LNCaP clone FGC (cell line): ENCODE measurements at regions not wholly inside any gene's neighbourhood (a gene's known extent, or its start where the extent isn't known, plus 50 kb on each side); places are given as distances from the start of the nearest gene placed in this dataset.

Experiments used
- DNase-seq: peaks from one replicate; pipeline ENCODE4 v3.0.0-alpha.2; 2011; ENCODE audit warnings: low read depth
- H3K4me3 ChIP-seq: 2 replicates; pipeline ENCODE4 v1.5.1; 2011; ENCODE audit warnings: mild to moderate bottlenecking, low read depth, low read length, control low read depth
- TF ChIP-seq, protein P1 (sequence below): IDR thresholded peaks from 2 replicates; pipeline ENCODE4 v1.5.1; 2012; ENCODE audit warnings: mild to moderate bottlenecking; ENCODE audit not compliant: control insufficient read depth, insufficient read depth; ENCODE audit errors: extremely low read depth

GRCh38 chr6:105769197-105769596, 316.9 kb upstream of the PRDM1 start:
- TF ChIP-seq, protein P1, sequence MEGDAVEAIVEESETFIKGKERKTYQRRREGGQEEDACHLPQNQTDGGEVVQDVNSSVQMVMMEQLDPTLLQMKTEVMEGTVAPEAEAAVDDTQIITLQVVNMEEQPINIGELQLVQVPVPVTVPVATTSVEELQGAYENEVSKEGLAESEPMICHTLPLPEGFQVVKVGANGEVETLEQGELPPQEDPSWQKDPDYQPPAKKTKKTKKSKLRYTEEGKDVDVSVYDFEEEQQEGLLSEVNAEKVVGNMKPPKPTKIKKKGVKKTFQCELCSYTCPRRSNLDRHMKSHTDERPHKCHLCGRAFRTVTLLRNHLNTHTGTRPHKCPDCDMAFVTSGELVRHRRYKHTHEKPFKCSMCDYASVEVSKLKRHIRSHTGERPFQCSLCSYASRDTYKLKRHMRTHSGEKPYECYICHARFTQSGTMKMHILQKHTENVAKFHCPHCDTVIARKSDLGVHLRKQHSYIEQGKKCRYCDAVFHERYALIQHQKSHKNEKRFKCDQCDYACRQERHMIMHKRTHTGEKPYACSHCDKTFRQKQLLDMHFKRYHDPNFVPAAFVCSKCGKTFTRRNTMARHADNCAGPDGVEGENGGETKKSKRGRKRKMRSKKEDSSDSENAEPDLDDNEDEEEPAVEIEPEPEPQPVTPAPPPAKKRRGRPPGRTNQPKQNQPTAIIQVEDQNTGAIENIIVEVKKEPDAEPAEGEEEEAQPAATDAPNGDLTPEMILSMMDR: no peak
- H3K4me3 ChIP-seq: no peak overlapping the region

DNA sequence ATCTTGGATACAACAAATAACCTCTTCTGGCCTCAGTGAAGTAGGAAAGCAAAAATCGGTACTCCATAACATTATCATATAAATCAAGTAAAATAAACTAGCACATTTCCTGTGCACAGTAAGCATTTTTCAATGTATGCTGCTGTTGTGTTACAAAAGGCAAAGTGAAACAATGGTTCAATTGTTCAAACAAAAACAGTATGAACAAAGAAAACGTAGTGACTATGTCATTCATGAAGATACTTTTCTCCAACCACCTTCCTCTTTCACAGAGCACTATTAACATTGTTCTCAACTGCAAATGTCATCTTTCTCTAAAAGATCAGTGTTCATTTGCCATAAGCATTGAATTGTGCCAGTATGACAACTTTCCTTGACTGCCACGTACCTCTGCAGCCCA, 318.6 kb upstream of the PRDM1 start:
- no peak for DNase-seq
- H3K4me3 ChIP-seq: no peak overlapping the region
- TF ChIP-seq, protein P1: no peak

More at GRCh38 chr6:105769197-105769596, 316.9 kb upstream of the PRDM1 start:
- no peak for DNase-seq

GRCh38 chr6:105765239-105765638, 320.9 kb upstream of the PRDM1 start:
- no peak overlapping the region for H3K4me3 ChIP-seq
- TF ChIP-seq, protein P1: no peak
- DNase-seq: no peak

- no peak overlapping the region for H3K4me3 ChIP-seq
- TF ChIP-seq, protein P1: no peak
- no peak for DNase-seq
Observed at GRCh38 chr6:105764315-105764714, 321.8 kb upstream of the PRDM1 start.

DNA sequence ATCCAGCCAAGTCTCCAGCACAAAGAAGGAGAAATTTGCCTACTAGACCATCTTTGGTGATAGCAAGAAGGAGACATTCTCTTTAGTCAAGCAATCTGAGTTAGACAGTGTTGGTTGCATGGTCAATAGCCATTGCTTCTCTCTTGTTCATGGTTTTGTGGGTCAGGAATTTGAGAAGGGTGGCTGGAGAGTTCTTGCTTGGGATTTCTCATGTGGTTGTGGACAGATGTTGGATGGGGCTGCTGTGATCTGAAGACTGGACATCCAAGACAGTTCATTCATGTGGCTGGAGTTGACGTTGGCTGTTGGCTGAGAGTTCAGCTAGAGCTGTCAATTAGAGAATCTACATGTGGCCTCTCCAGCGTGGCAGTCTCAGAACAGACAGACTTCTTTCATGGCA, 322.3 kb upstream of the PRDM1 start:
- DNase-seq: no peak
- TF ChIP-seq, protein P1: no peak
- no peak overlapping the region for H3K4me3 ChIP-seq

GRCh38 chr6:105760746-105761145, 325.4 kb upstream of the PRDM1 start:
- no peak overlapping the region for H3K4me3 ChIP-seq
- no peak for DNase-seq
- TF ChIP-seq, protein P1: no peak

DNA sequence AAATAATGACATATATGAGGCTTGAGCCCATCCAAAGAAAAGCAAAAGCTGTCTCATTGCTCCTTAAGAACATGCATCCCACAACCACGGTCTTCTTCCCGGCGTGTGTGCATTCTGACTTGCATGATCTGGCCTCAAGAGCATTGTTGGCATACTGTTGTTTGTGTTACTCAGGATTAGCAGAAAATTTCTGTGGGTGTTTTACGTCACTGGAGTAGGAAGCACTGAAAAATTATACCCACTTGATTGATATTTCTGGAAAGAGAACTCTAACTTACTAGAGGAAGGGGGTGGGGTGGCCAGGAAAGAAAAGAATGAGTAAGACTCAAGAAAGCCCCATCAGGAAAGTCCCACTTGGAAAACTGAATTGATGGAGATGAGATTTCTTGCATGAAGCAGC, 326.2 kb upstream of the PRDM1 start:
- TF ChIP-seq, protein P1: no peak
- no peak for DNase-seq
- no peak overlapping the region for H3K4me3 ChIP-seq
